ENCODE measurements at regions not wholly inside any gene's neighbourhood (a gene's known extent, or its start where the extent isn't known, plus 50 kb on each side); places are given as distances from the start of the nearest gene placed in this dataset.
"Not testable (repeated sequence)": the region's sequence is repeated elsewhere in the genome, so short reads cannot be mapped to it uniquely, and the experiment has no call there.

DNA sequence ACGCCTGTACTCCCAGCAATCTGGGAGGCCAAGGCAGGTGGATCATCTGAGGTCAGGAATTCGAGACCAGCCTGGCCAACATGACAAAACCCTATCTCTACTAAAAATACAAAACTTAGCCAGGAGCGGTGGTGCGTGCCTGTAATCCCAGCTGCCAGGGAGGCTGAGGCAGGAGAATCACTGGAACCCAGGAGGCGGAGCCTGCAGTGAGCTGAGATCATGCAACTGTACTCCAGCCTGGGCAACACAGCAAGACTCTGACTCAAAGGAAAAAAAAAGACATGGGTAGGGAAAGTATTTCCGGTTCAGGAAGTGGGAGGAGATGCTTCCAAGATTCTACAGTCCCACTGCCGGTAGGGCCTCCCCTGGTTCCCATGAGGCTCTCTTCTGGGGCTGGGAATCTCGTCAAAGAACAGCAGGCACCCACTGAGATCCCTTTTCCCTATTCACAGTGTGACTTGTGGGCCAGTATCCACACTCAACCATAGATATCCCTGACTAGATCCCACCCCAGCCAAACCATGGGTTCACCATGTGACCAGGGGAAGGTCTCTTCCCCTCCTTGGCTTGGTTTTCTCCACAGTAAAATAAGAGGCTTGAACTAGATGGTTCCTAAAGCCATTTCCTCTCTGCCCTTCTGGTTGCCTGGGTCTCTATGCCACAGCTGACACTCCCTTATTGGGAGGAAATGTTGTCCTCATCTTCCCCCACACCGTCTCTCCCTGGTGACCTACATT is 443.3 kb downstream of the BUD13 start:
- DNase-seq (ENCODE audit: low spot score in 2 of 2): no peak
- TF ChIP-seq, protein P1, sequence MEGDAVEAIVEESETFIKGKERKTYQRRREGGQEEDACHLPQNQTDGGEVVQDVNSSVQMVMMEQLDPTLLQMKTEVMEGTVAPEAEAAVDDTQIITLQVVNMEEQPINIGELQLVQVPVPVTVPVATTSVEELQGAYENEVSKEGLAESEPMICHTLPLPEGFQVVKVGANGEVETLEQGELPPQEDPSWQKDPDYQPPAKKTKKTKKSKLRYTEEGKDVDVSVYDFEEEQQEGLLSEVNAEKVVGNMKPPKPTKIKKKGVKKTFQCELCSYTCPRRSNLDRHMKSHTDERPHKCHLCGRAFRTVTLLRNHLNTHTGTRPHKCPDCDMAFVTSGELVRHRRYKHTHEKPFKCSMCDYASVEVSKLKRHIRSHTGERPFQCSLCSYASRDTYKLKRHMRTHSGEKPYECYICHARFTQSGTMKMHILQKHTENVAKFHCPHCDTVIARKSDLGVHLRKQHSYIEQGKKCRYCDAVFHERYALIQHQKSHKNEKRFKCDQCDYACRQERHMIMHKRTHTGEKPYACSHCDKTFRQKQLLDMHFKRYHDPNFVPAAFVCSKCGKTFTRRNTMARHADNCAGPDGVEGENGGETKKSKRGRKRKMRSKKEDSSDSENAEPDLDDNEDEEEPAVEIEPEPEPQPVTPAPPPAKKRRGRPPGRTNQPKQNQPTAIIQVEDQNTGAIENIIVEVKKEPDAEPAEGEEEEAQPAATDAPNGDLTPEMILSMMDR (IDR thresholded peaks at IDR 0.05): no peak
- intact Hi-C loops (cut with DNase I): no loop called here
- Histone ChIP-seq H3K4me1 (no peaks in the 10 kb centered on the region), H3K4me3 (no peak overlapping the region), H3K27ac (no peak overlapping the region), H3K27me3 (no peaks in the 10 kb centered on the region), H3K36me3 (no peaks in the 10 kb centered on the region), H3K9me3 (no peaks in the 10 kb centered on the region)

DNA sequence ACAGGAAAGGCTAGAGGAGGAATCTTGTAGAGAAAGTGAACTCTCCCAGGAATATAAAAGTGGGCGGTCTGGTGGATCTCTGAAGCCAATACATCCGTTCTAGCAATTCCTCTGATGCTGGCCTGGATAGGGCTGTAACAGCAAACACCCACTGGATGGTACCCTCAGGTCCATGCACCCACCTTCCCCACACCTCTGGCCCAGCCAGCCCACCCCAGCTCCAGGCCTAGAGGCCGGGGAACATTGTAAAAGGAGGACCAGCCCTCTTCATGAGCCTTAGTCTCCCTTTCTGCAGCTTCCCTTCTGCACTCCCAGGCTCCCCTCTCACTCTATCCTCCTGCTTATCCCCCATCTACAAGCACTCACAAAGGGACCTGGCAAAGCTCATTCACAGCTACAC is 443.9 kb downstream of the BUD13 start:
- Histone ChIP-seq H3K27ac (no peak overlapping the region), H3K27me3 (no peaks in the 10 kb centered on the region), H3K4me1 (no peaks in the 10 kb centered on the region), H3K4me3 (no peak overlapping the region), H3K36me3 (no peaks in the 10 kb centered on the region), H3K9me3 (no peaks in the 10 kb centered on the region)
- intact Hi-C loops (cut with DNase I): no loop called here
- no peak for DNase-seq (ENCODE audit: low spot score in 2 of 2)
- TF ChIP-seq, protein P1 (IDR thresholded peaks at IDR 0.05): no peak

DNA sequence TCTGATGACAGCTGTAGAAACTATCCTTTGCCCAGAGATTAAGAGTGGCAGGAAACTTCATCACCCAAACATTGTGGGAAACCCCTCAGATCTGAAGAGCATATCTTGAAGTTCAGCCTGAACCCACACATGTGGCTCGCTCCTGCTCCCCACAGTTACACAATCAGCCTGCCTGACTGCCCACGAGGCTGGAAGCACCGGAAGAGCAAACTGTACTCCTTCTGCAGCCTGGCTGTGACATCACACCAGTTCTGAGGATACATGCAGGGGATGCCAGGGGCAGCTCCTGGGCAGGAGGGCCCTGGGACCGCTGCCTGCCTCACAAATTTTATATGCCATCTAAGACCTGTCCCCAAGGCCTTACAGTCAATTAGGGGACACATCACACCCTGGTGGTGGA is 444.4 kb downstream of the BUD13 start:
- DNase-seq (ENCODE audit: low spot score in 2 of 2): no peak
- no peak overlapping the region for H3K4me3 ChIP-seq
- no peaks in the 10 kb centered on the region for H3K9me3 ChIP-seq
- H3K27me3 ChIP-seq: no peaks in the 10 kb centered on the region
- intact Hi-C loops (cut with DNase I): no loop called here
- no peaks in the 10 kb centered on the region for H3K4me1 ChIP-seq
- H3K27ac ChIP-seq: no peak overlapping the region
- TF ChIP-seq, protein P1 (IDR thresholded peaks at IDR 0.05): no peak
- no peaks in the 10 kb centered on the region for H3K36me3 ChIP-seq

DNA sequence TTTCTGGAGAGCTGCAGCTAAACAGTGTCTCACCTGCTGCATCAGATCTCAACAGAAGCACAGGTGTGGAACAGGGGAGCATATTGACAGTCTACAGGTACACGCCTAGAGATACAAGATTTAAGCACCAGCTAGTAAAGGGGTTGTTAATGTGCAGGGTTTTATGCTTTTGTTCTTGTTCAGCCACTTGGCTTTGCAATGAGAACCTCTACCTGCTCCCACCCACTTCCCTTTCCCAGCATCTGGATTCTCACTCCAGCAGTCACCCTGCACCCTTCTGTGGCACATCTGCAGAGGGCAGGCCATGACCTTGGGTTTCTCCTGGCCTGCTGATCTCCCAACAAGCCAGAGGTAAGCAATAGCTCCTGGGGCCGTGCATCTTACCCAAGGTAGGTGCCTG is 446.6 kb downstream of the BUD13 start:
- no peaks in the 10 kb centered on the region for H3K9me3 ChIP-seq
- H3K27ac ChIP-seq: no peak overlapping the region
- no peaks in the 10 kb centered on the region for H3K36me3 ChIP-seq
- H3K4me3 ChIP-seq: no peak overlapping the region
- DNase-seq (ENCODE audit: low spot score in 2 of 2): no peak
- intact Hi-C loops (cut with DNase I): no loop called here
- no peaks in the 10 kb centered on the region for H3K4me1 ChIP-seq
- H3K27me3 ChIP-seq: no peaks in the 10 kb centered on the region
- TF ChIP-seq, protein P1 (IDR thresholded peaks at IDR 0.05): no peak

DNA sequence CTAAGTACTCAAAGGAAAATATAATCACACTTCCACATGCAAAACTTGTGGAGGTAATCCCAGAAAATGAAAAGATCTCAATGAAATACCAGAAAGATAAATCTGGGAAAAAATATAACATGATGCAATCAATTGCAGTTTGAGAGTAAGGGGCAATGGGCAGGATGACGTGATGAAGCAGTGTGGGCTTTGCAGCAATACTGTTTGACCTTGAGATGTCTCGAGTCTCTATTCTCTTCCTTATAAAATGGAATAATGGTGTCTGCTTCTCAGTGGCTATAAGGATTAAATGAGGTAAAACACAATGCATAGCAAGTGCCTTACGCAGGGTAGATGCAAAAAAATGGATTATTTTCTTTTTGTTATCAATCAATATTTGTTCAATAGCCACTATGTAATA is 447.5 kb downstream of the BUD13 start:
- no peaks in the 10 kb centered on the region for H3K4me1 ChIP-seq
- intact Hi-C loops (cut with DNase I): no loop called here

DNA sequence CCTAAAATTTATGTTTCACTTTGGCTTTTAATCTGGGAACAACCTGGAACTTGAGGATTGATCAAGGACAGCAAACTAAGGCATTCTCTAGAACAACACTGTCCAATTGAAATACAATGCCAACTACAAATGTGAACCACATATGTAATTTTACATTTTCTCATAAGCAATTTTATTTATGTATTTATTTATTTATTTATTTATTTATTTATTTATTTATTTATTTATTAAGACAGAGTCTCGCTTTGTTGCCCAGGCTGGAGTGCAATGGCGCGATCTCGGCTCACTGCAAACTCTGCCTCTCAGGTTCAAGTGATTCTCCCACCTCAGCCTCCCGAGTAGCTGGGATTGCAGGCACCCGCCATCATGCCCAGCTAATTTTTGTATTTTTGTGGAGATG is 448.7 kb downstream of the BUD13 start:
- H3K9me3 ChIP-seq; DNase-seq (ENCODE audit: low spot score in 2 of 2); H3K4me1 ChIP-seq; H3K27ac ChIP-seq; H3K36me3 ChIP-seq; H3K4me3 ChIP-seq; intact Hi-C loops (cut with DNase I); H3K27me3 ChIP-seq: not testable (repeated sequence)

More for the DNA sequence above, 447.5 kb downstream of the BUD13 start:
- Histone ChIP-seq H3K9me3 (no peaks in the 10 kb centered on the region), H3K4me3 (no peak overlapping the region), H3K27me3 (no peaks in the 10 kb centered on the region), H3K27ac (no peak overlapping the region), H3K36me3 (no peaks in the 10 kb centered on the region)
- DNase-seq (ENCODE audit: low spot score in 2 of 2): no peak
- TF ChIP-seq, protein P1 (IDR thresholded peaks at IDR 0.05): no peak
